Tibial nerve (tissue), 4 donors: ENCODE measurements at regions not wholly inside any gene's neighbourhood (a gene's known extent, or its start where the extent isn't known, plus 50 kb on each side); places are given as distances from the start of the nearest gene placed in this dataset.

Experiments
- DNase-seq, 2 donors: peaks; one replicate each; pipeline ENCODE4 v3.0.0-alpha.2; 2019; ENCODE audit warnings: low spot score in 2 of 2
- H3K27ac ChIP-seq, 4 donors: fragments of 200-600 bp; sonication (generic) in 3 of 4; one replicate each; pipeline ENCODE4 v1.5.1; 2017 to 2019; ENCODE audit warnings: mild to moderate bottlenecking in 1 of 4
- H3K27me3 ChIP-seq, 2 donors: fragments of 200-600 bp; sonication (generic) in 1 of 2; one replicate each; pipeline versions ENCODE4 v1.5.1 to v1.6.0; 2017 to 2019
- H3K36me3 ChIP-seq, 3 donors: fragments of 200-600 bp; sonication (generic); one replicate each; pipeline ENCODE4 v1.5.1; 2018 to 2019
- H3K4me1 ChIP-seq, 4 donors: fragments of 200-600 bp; sonication (generic) in 3 of 4; one replicate each; pipeline ENCODE4 v1.5.1; 2017 to 2019
- H3K4me3 ChIP-seq, 4 donors: fragments of 200-600 bp; sonication (generic) in 3 of 4; one replicate each; pipeline ENCODE4 v1.5.1; 2017 to 2019; ENCODE audit warnings: mild to moderate bottlenecking in 1 of 4, moderate library complexity in 1 of 4
- H3K9me3 ChIP-seq, 4 donors: fragments of 200-600 bp; sonication (generic) in 3 of 4; one replicate each; pipeline ENCODE4 v1.5.1; 2017 to 2019
- CTCF ChIP-seq, 5 experiments: fragments of 200-600 bp in 3 of 5; fragments of 450-650 bp in 2 of 5; sonication (generic) in 3 of 5; IDR thresholded peaks; one replicate each; pipeline ENCODE4 v1.5.1; 2016 to 2019; ENCODE audit warnings: antibody characterized with exemption in 5 of 5, mild to moderate bottlenecking in 3 of 5, moderate library complexity in 2 of 5
- EP300 ChIP-seq, 2 donors: sonication (generic); formaldehyde crosslinking; IDR thresholded peaks; one replicate each; pipeline ENCODE4 v1.6.1; 2017; ENCODE audit warnings: antibody characterized with exemption in 2 of 2, mild to moderate bottlenecking in 1 of 2
- POLR2A ChIP-seq, 2 donors: fragments of 450-650 bp; IDR thresholded peaks; one replicate each; pipeline ENCODE4 v1.6.1; 2017; ENCODE audit warnings: antibody characterized with exemption in 2 of 2, mild to moderate bottlenecking in 2 of 2, moderate library complexity in 2 of 2
- WGBS, 2 donors: methylation state at CpG; one replicate each; pipeline ENCODE4 v1.1.5; 2018; 5-methylcytosine and 5-hydroxymethylcytosine counted together

- 85 to 93% methylated on average over 4 of the region's 4 CpGs for WGBS, 2 donors
- DNase-seq = no peak
- Histone ChIP-seq H3K4me1 (no peaks in the 10 kb centered on the region), H3K27ac (no peak overlapping the region), H3K4me3 (no peak overlapping the region), H3K36me3 (no peaks in the 10 kb centered on the region), H3K27me3 (no peaks in the 10 kb centered on the region), H3K9me3 (no peaks in the 10 kb centered on the region)
- TF ChIP-seq EP300 (IDR thresholded peaks at IDR 0.05) (no peak), CTCF (IDR thresholded peaks at IDR 0.05) (no peak), POLR2A (IDR thresholded peaks at IDR 0.05) (no peak)
These were observed 326.0 kb upstream of the NPSR1 start for GRCh38 chr7:34332006-34332405.

GRCh38 chr7:34333184-34333583 is 324.8 kb upstream of the NPSR1 start:
- 78 to 79% methylated on average over 2 of the region's 2 CpGs for WGBS, 2 donors
- TF ChIP-seq EP300 (IDR thresholded peaks at IDR 0.05) (no peak), POLR2A (IDR thresholded peaks at IDR 0.05) (no peak), CTCF (IDR thresholded peaks at IDR 0.05) (no peak)

GRCh38 chr7:34333925-34334324 is 324.1 kb upstream of the NPSR1 start:
- no peaks in the 10 kb centered on the region for H3K27me3 ChIP-seq
- DNase-seq = no peak
- WGBS, 2 donors = 58 to 70% methylated on average over 4 of the region's 4 CpGs
- no peak overlapping the region for H3K27ac ChIP-seq
- no peak for TF ChIP-seq CTCF (IDR thresholded peaks at IDR 0.05)
- no peak for TF ChIP-seq POLR2A (IDR thresholded peaks at IDR 0.05)
- TF ChIP-seq EP300 (IDR thresholded peaks at IDR 0.05) = no peak
- H3K4me3 ChIP-seq = no peak overlapping the region
- H3K4me1 ChIP-seq = no peaks in the 10 kb centered on the region
- H3K9me3 ChIP-seq = peaks cover 0 to 13% (median 0%) of the 10 kb centered on the region in 4 donors
- H3K36me3 ChIP-seq = no peaks in the 10 kb centered on the region

More at GRCh38 chr7:34333184-34333583, 324.8 kb upstream of the NPSR1 start:
- H3K27ac ChIP-seq = no peak overlapping the region
- no peaks in the 10 kb centered on the region for H3K4me1 ChIP-seq
- no peaks in the 10 kb centered on the region for H3K27me3 ChIP-seq
- DNase-seq = no peak
- peaks cover 0 to 7% (median 0%) of the 10 kb centered on the region in 4 donors for H3K9me3 ChIP-seq
- H3K36me3 ChIP-seq = no peaks in the 10 kb centered on the region
- H3K4me3 ChIP-seq = no peak overlapping the region

GRCh38 chr7:34337163-34337562 is 320.9 kb upstream of the NPSR1 start:
- Histone ChIP-seq H3K4me1 (no peaks in the 10 kb centered on the region), H3K27me3 (no peaks in the 10 kb centered on the region), H3K27ac (no peak overlapping the region), H3K36me3 (no peaks in the 10 kb centered on the region), H3K9me3 (peaks cover 0 to 13% (median 0%) of the 10 kb centered on the region in 4 donors), H3K4me3 (no peak overlapping the region)
- TF ChIP-seq CTCF (IDR thresholded peaks at IDR 0.05) = no peak
- TF ChIP-seq POLR2A (IDR thresholded peaks at IDR 0.05) = no peak
- no peak for TF ChIP-seq EP300 (IDR thresholded peaks at IDR 0.05)
- 87 to 96% methylated on average over 1 of the region's 1 CpG for WGBS, 2 donors
- DNase-seq = no peak

- no peak for TF ChIP-seq CTCF (IDR thresholded peaks at IDR 0.05)
- TF ChIP-seq EP300 (IDR thresholded peaks at IDR 0.05) = no peak
- TF ChIP-seq POLR2A (IDR thresholded peaks at IDR 0.05) = no peak
- Histone ChIP-seq H3K9me3 (peaks cover 0 to 13% (median 0%) of the 10 kb centered on the region in 4 donors), H3K4me1 (no peaks in the 10 kb centered on the region), H3K36me3 (no peaks in the 10 kb centered on the region), H3K4me3 (no peak overlapping the region), H3K27ac (no peak overlapping the region), H3K27me3 (no peaks in the 10 kb centered on the region)
- WGBS, 2 donors = 73 to 77% methylated on average over 3 of the region's 3 CpGs
- DNase-seq = no peak
These were observed 319.0 kb upstream of the NPSR1 start for GRCh38 chr7:34338961-34339526.
